ENCODE measurements at regions not wholly inside any gene's neighbourhood (a gene's known extent, or its start where the extent isn't known, plus 50 kb on each side); places are given as distances from the start of the nearest gene placed in this dataset.

DNA sequence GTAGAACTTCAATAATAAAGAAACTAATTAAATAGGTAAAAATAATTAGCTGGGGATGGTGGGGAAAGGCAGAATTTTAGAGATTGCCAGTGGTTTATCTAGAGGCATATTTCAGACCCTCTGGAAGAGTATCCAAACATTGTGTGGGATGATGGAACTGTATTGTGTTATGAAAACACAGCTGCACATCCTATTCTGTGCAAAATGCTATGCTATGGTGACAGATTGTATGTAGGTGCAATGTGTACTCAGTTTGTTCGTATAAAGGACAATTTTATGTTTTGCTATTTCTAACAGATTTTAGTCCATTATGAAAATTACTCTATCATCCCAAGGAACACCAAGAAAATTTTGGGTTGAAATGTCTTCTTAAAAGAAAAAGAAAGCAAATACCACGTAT is 1054.7 kb downstream of the PDHA2 start:
- no peaks in the 10 kb centered on the region for H3K36me3 Mint-ChIP-seq (ENCODE audit: unreplicated experiment)
- TF ChIP-seq, protein P1, sequence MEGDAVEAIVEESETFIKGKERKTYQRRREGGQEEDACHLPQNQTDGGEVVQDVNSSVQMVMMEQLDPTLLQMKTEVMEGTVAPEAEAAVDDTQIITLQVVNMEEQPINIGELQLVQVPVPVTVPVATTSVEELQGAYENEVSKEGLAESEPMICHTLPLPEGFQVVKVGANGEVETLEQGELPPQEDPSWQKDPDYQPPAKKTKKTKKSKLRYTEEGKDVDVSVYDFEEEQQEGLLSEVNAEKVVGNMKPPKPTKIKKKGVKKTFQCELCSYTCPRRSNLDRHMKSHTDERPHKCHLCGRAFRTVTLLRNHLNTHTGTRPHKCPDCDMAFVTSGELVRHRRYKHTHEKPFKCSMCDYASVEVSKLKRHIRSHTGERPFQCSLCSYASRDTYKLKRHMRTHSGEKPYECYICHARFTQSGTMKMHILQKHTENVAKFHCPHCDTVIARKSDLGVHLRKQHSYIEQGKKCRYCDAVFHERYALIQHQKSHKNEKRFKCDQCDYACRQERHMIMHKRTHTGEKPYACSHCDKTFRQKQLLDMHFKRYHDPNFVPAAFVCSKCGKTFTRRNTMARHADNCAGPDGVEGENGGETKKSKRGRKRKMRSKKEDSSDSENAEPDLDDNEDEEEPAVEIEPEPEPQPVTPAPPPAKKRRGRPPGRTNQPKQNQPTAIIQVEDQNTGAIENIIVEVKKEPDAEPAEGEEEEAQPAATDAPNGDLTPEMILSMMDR (IDR thresholded peaks at IDR 0.05; ENCODE audit: partially characterized antibody, unreplicated experiment): no peak
- H3K9me3 Mint-ChIP-seq (ENCODE audit: unreplicated experiment): no peaks in the 10 kb centered on the region
- H3K27me3 Mint-ChIP-seq (ENCODE audit: unreplicated experiment): no peaks in the 10 kb centered on the region
- no peak for DNase-seq
- no peak overlapping the region for H3K4me3 Mint-ChIP-seq (ENCODE audit: unreplicated experiment)
- no peaks in the 10 kb centered on the region for H3K4me1 Mint-ChIP-seq (ENCODE audit: low read depth, unreplicated experiment)
- no peak overlapping the region for H3K27ac Mint-ChIP-seq (ENCODE audit: unreplicated experiment)

DNA sequence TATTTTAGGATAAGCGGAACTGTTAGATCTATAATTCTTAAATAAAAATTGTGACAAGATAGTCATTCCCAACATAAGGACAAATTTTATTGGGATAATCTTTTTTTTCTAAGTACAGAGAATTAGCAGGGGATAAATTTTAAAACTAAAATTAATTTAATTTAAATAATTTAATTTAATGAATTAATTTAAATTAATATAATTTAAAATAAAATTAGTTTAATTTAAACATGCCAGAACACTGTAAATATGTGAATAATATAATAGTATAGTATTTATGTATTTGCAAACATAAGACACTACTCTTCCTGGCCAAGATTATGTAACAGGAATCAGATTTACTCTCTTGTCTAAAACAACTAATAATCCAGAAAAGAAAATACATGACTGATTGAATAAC is 1055.9 kb downstream of the PDHA2 start:
- Mint-ChIP-seq H3K36me3 (ENCODE audit: unreplicated experiment) (no peaks in the 10 kb centered on the region), H3K9me3 (ENCODE audit: unreplicated experiment) (no peaks in the 10 kb centered on the region), H3K27me3 (ENCODE audit: unreplicated experiment) (no peaks in the 10 kb centered on the region), H3K4me3 (ENCODE audit: unreplicated experiment) (no peak overlapping the region), H3K27ac (ENCODE audit: unreplicated experiment) (no peak overlapping the region), H3K4me1 (ENCODE audit: low read depth, unreplicated experiment) (no peaks in the 10 kb centered on the region)
- DNase-seq: no peak
- TF ChIP-seq, protein P1 (IDR thresholded peaks at IDR 0.05; ENCODE audit: partially characterized antibody, unreplicated experiment): no peak

DNA sequence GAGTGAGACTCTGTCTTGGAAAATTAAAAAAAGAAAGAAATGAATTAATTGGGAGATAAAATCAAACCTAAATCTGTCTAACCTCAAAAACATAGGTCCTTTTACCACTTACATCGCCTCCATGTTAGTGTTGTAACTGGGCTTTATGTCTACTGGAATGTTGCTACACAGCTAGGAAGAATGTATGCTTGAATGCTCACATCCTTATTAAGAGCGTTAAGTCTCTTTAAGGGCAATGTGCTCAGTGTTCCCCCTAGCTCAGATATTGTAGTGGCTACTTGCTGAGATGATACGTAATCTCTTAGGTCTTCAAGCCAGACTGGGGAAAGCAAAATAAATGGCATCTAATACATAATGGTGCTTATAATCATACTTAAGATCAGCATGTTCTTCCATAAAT is 1072.8 kb downstream of the PDHA2 start:
- H3K4me1 Mint-ChIP-seq (ENCODE audit: low read depth, unreplicated experiment): no peaks in the 10 kb centered on the region
- TF ChIP-seq, protein P1 (IDR thresholded peaks at IDR 0.05; ENCODE audit: partially characterized antibody, unreplicated experiment): no peak
- H3K4me3 Mint-ChIP-seq (ENCODE audit: unreplicated experiment): no peak overlapping the region
- H3K27me3 Mint-ChIP-seq (ENCODE audit: unreplicated experiment): no peaks in the 10 kb centered on the region
- H3K36me3 Mint-ChIP-seq (ENCODE audit: unreplicated experiment): no peaks in the 10 kb centered on the region
- no peak for DNase-seq
- H3K9me3 Mint-ChIP-seq (ENCODE audit: unreplicated experiment): peaks cover 2% of the 10 kb centered on the region
- H3K27ac Mint-ChIP-seq (ENCODE audit: unreplicated experiment): no peak overlapping the region

DNA sequence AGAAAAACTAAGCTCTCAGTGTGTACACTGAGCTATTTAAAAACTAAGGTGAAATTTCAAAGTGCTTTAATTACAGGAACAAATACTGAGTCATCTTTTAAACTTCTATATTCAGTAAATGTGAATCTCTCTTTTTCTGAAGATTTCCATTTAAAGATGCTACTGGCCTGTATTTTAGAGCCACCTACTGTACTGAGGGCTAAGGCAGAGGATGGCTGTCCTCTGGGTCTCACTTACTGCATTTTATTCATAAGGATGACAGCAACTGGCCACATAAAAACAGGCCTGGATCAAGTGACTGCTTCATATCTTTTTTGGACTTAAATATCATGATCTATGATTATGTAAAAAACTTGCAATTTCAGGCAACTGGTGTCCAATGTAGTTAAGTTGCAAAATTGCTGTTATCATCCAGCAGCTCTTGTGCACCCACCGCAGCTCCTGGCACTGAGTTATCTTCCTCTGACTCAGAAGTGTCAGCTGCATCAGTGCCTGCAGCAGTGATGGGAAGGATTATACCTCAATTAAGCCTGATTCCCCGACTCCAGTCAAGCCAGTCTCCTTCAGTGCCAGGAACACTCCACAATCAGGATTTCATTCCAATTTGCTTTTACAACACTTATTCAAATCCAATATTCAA is 1073.7 kb downstream of the PDHA2 start:
- H3K9me3 Mint-ChIP-seq (ENCODE audit: unreplicated experiment): peaks cover 2% of the 10 kb centered on the region
- DNase-seq: no peak

DNA sequence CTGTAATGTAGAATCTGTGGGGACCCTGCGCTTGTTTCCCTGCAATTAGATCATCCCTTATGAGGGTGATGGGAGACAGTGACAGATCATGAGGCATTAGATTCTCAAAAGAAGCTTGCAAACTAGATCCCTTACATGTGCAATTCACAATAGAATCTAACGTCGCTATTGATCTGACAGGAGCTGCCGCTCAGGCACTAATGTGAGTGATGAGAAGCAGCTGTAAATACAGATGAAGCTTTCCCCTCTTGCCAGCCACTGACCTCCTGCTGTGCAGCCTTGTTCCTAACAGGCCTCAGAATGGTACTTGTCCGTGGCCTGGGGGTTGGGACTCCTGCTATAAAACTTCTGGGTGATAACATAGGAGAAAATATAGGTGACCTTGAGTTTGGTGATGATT is 1076.8 kb downstream of the PDHA2 start:
- no peaks in the 10 kb centered on the region for H3K27me3 Mint-ChIP-seq (ENCODE audit: unreplicated experiment)
- TF ChIP-seq, protein P1 (IDR thresholded peaks at IDR 0.05; ENCODE audit: partially characterized antibody, unreplicated experiment): no peak
- no peak overlapping the region for H3K4me3 Mint-ChIP-seq (ENCODE audit: unreplicated experiment)
- H3K27ac Mint-ChIP-seq (ENCODE audit: unreplicated experiment): no peak overlapping the region
- peaks cover 2% of the 10 kb centered on the region for H3K9me3 Mint-ChIP-seq (ENCODE audit: unreplicated experiment)
- no peaks in the 10 kb centered on the region for H3K4me1 Mint-ChIP-seq (ENCODE audit: low read depth, unreplicated experiment)
- no peaks in the 10 kb centered on the region for H3K36me3 Mint-ChIP-seq (ENCODE audit: unreplicated experiment)
- peak; percentile 57 for DNase-seq

More for the DNA sequence above, 1073.7 kb downstream of the PDHA2 start:
- H3K4me3 Mint-ChIP-seq (ENCODE audit: unreplicated experiment): no peak overlapping the region
- H3K27me3 Mint-ChIP-seq (ENCODE audit: unreplicated experiment): no peaks in the 10 kb centered on the region
- no peaks in the 10 kb centered on the region for H3K4me1 Mint-ChIP-seq (ENCODE audit: low read depth, unreplicated experiment)
- no peaks in the 10 kb centered on the region for H3K36me3 Mint-ChIP-seq (ENCODE audit: unreplicated experiment)
- H3K27ac Mint-ChIP-seq (ENCODE audit: unreplicated experiment): no peak overlapping the region
- TF ChIP-seq, protein P1 (IDR thresholded peaks at IDR 0.05; ENCODE audit: partially characterized antibody, unreplicated experiment): no peak

All from glutamatergic neuron (in vitro differentiated cells).